ENCODE measurements at regions not wholly inside any gene's neighbourhood (a gene's known extent, or its start where the extent isn't known, plus 50 kb on each side); places are given as distances from the start of the nearest gene placed in this dataset.

DNA sequence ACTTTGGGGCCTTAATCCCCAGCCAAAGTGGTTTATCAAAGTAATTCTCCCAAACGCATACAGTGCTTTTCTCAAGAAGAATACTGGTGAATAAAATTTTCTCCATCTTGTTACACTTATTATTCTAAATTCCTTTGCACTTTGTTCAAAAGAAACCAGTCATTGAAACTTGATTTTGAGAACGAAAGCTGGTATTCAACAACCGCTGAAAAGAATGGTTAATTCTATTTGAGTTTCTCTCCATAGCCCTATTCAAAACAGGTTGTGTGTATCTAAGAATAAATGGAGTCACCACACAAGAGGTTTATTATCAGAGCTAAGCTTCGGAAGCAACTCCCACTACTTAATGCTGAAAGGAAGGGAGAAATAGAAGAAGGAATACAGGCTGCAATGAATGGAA, 117.7 kb downstream of the C1D start:
- Histone ChIP-seq H3K4me1 (no peaks in the 10 kb centered on the region), H3K36me3 (no peaks in the 10 kb centered on the region), H3K9me3 (peaks cover 0 to 8% of the 10 kb centered on the region in 2 donors), H3K27me3 (no peaks in the 10 kb centered on the region), H3K27ac (no peak overlapping the region), H3K4me3 (no peak overlapping the region)
- no peak for DNase-seq
- TF ChIP-seq EP300 (IDR thresholded peaks at IDR 0.05; ENCODE audit: low read depth) = no peak
- TF ChIP-seq, protein P1, sequence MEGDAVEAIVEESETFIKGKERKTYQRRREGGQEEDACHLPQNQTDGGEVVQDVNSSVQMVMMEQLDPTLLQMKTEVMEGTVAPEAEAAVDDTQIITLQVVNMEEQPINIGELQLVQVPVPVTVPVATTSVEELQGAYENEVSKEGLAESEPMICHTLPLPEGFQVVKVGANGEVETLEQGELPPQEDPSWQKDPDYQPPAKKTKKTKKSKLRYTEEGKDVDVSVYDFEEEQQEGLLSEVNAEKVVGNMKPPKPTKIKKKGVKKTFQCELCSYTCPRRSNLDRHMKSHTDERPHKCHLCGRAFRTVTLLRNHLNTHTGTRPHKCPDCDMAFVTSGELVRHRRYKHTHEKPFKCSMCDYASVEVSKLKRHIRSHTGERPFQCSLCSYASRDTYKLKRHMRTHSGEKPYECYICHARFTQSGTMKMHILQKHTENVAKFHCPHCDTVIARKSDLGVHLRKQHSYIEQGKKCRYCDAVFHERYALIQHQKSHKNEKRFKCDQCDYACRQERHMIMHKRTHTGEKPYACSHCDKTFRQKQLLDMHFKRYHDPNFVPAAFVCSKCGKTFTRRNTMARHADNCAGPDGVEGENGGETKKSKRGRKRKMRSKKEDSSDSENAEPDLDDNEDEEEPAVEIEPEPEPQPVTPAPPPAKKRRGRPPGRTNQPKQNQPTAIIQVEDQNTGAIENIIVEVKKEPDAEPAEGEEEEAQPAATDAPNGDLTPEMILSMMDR (IDR thresholded peaks at IDR 0.05) = no peak
- TF ChIP-seq POLR2A (IDR thresholded peaks at IDR 0.05) = no peak
- TF ChIP-seq POLR2AphosphoS5 (IDR thresholded peaks at IDR 0.05) = no peak
- in situ Hi-C loops (cut with MboI; ENCODE audit: low pct_ligation_motif_present in 1 of 4, low pct_unique_long_range_greater_than_20kb in 1 of 4, low sequenced_read_pairs in 3 of 4) (no loop called here), intact Hi-C loops (cut with DNase I; ENCODE audit: low total_unique reads) (no loop called here)
- 86 to 96% methylated on average over 4 of the region's 4 CpGs for WGBS, 2 donors (ENCODE audit: low coverage in 1 of 2)

DNA sequence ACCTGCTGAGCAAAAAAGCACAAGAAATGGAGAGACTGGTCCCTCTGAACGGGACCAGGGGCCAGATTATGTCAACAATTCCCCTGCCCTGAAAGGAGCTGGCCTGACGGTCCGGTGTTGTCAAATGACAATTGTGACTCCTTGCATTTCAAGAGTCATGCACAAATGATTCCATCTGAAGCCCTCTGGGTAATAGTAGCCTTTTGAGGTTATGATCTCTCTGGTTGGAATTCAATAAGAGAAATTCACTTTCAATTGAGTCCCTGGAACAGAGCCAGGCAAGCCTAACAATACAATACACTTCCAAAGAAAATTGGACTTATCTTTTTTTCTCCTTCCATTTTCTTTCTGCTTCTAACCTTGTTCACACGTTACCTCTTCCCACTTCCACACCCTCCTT, 116.9 kb downstream of the C1D start:
- intact Hi-C loops (cut with DNase I; ENCODE audit: low total_unique reads) (no loop called here), in situ Hi-C loops (cut with MboI; ENCODE audit: low pct_ligation_motif_present in 1 of 4, low pct_unique_long_range_greater_than_20kb in 1 of 4, low sequenced_read_pairs in 3 of 4) (no loop called here)
- WGBS, 2 donors (ENCODE audit: low coverage in 1 of 2) = 62 to 83% methylated on average over 2 to 4 of the region's 4 CpGs
- Histone ChIP-seq H3K27me3 (no peaks in the 10 kb centered on the region), H3K36me3 (no peaks in the 10 kb centered on the region), H3K4me1 (peaks cover 0 to 6% (median 0%) of the 10 kb centered on the region in 4 donors), H3K9me3 (peaks cover 0 to 8% of the 10 kb centered on the region in 2 donors), H3K4me3 (no peak overlapping the region), H3K27ac (no peak overlapping the region)
- no peak for TF ChIP-seq POLR2AphosphoS5 (IDR thresholded peaks at IDR 0.05)
- DNase-seq = no peak

DNA sequence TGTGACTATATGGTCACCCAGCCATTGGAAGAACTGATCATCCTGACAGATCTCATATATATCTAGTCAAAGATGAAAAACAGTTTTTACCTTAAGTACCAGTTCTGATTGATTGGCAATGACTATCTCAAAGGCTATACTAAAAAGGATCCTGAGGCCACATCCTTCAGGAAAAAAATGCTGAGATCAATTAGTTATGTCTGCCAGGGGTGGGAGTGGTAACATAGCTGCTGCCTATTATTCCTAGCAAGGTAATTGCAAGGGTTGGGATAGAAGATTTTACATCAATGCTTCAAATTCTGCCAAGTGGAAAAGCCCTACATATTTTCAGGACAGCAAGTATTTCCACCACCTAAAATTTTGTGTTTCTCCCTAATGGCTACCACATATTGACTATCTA, 114.7 kb downstream of the C1D start:
- in situ Hi-C loops (cut with MboI; ENCODE audit: low pct_ligation_motif_present in 1 of 4, low pct_unique_long_range_greater_than_20kb in 1 of 4, low sequenced_read_pairs in 3 of 4) = no loop called here

GRCh38 chr2:67948506-67948905, 114.3 kb downstream of the C1D start:
- no peaks in the 10 kb centered on the region for H3K27me3 ChIP-seq
- in situ Hi-C loops (cut with MboI; ENCODE audit: low pct_ligation_motif_present in 1 of 4, low pct_unique_long_range_greater_than_20kb in 1 of 4, low sequenced_read_pairs in 3 of 4) (no loop called here), intact Hi-C loops (cut with DNase I; ENCODE audit: low total_unique reads) (no loop called here)
- peaks cover 0 to 7% (median 0%) of the 10 kb centered on the region in 4 donors for H3K4me1 ChIP-seq
- no peak for DNase-seq
- no peaks in the 10 kb centered on the region for H3K36me3 ChIP-seq
- no peak overlapping the region for H3K4me3 ChIP-seq
- no peak overlapping the region for H3K27ac ChIP-seq
- 80 to 83% methylated on average over 1 to 4 of the region's 4 CpGs for WGBS, 2 donors (ENCODE audit: low coverage in 1 of 2)
- TF ChIP-seq POLR2A (IDR thresholded peaks at IDR 0.05) = no peak
- no peak for TF ChIP-seq POLR2AphosphoS5 (IDR thresholded peaks at IDR 0.05)
- TF ChIP-seq, protein P1 (IDR thresholded peaks at IDR 0.05) = no peak
- no peak for TF ChIP-seq EP300 (IDR thresholded peaks at IDR 0.05; ENCODE audit: low read depth)
- no peaks in the 10 kb centered on the region for H3K9me3 ChIP-seq

More for the DNA sequence above, 114.7 kb downstream of the C1D start:
- DNase-seq = no peak
- peaks cover 0 to 3% of the 10 kb centered on the region in 2 donors for H3K9me3 ChIP-seq
- TF ChIP-seq EP300 (IDR thresholded peaks at IDR 0.05; ENCODE audit: low read depth) = no peak
- TF ChIP-seq POLR2AphosphoS5 (IDR thresholded peaks at IDR 0.05) = no peak
- TF ChIP-seq, protein P1 (IDR thresholded peaks at IDR 0.05) = no peak
- TF ChIP-seq POLR2A (IDR thresholded peaks at IDR 0.05) = no peak
- peaks cover 0 to 7% (median 0%) of the 10 kb centered on the region in 4 donors for H3K4me1 ChIP-seq
- H3K36me3 ChIP-seq = no peaks in the 10 kb centered on the region
- H3K27me3 ChIP-seq = no peaks in the 10 kb centered on the region
- no peak overlapping the region for H3K4me3 ChIP-seq
- no peak overlapping the region for H3K27ac ChIP-seq
- intact Hi-C loops (cut with DNase I; ENCODE audit: low total_unique reads) = no loop called here

GRCh38 chr2:67950018-67950417, 112.8 kb downstream of the C1D start:
- 50 to 61% methylated on average over 1 to 2 of the region's 2 CpGs for WGBS, 2 donors (ENCODE audit: low coverage in 1 of 2)
- Histone ChIP-seq H3K4me3 (no peak overlapping the region), H3K36me3 (no peaks in the 10 kb centered on the region), H3K4me1 (peaks cover 0 to 7% (median 2%) of the 10 kb centered on the region in 4 donors), H3K27ac (no peak overlapping the region), H3K27me3 (no peaks in the 10 kb centered on the region), H3K9me3 (no peaks in the 10 kb centered on the region)
- no peak for DNase-seq
- TF ChIP-seq POLR2AphosphoS5 (IDR thresholded peaks at IDR 0.05) (no peak), POLR2A (IDR thresholded peaks at IDR 0.05) (no peak), EP300 (IDR thresholded peaks at IDR 0.05; ENCODE audit: low read depth) (no peak)
- TF ChIP-seq, protein P1 (IDR thresholded peaks at IDR 0.05) = no peak
- in situ Hi-C loops (cut with MboI; ENCODE audit: low pct_ligation_motif_present in 1 of 4, low pct_unique_long_range_greater_than_20kb in 1 of 4, low sequenced_read_pairs in 3 of 4) (no loop called here), intact Hi-C loops (cut with DNase I; ENCODE audit: low total_unique reads) (no loop called here)

Data from transverse colon (tissue), 4 donors.